HepG2 (cell line): ENCODE measurements at regions not wholly inside any gene's neighbourhood (a gene's known extent, or its start where the extent isn't known, plus 50 kb on each side); places are given as distances from the start of the nearest gene placed in this dataset.

Experiments used
- HOXA7 ChIP-seq: sonication (generic); formaldehyde crosslinking; IDR thresholded peaks from 2 replicates; pipeline ENCODE4 v1.8.1; 2022; ENCODE audit warnings: mild to moderate bottlenecking, missing genetic modification reagents, moderate library complexity
- KMT2B ChIP-seq: IDR thresholded peaks from 2 replicates; pipeline ENCODE4 v1.6.1; 2016; ENCODE audit warnings: missing genetic modification reagents, missing compliant biosample characterization
- MBD4 ChIP-seq: IDR thresholded peaks from 2 replicates; pipeline ENCODE4 v1.6.1; 2012; ENCODE audit warnings: low read length, inconsistent platforms, borderline replicate concordance
- PITX1 ChIP-seq: sonication (generic); formaldehyde crosslinking; IDR thresholded peaks from 2 replicates; pipeline ENCODE4 v1.5.1; 2020; ENCODE audit warnings: mild to moderate bottlenecking, missing genetic modification reagents
- RARG ChIP-seq: sonication (generic); formaldehyde crosslinking; IDR thresholded peaks from 2 replicates; pipeline ENCODE4 v1.4.0; 2020; ENCODE audit warnings: low read depth, mild to moderate bottlenecking, missing genetic modification reagents
- SP2 ChIP-seq: sonication (generic); formaldehyde crosslinking; IDR thresholded peaks from 2 replicates; pipeline ENCODE4 v1.5.1; 2020; ENCODE audit warnings: mild to moderate bottlenecking, missing genetic modification reagents
- ZMAT3 ChIP-seq: sonication (generic); formaldehyde crosslinking; conservative IDR thresholded peaks from 2 replicates; pipeline ENCODE4 v1.7.0; 2021; ENCODE audit warnings: missing genetic modification reagents
- ZNF615 ChIP-seq: sonication (generic); formaldehyde crosslinking; IDR thresholded peaks from 2 replicates; pipeline ENCODE4 v1.5.0; 2020; ENCODE audit warnings: mild to moderate bottlenecking, missing genetic modification reagents, borderline replicate concordance
- ZSCAN22 ChIP-seq: sonication (generic); formaldehyde crosslinking; IDR thresholded peaks from 2 replicates; pipeline ENCODE4 v1.4.0; 2020; ENCODE audit warnings: mild to moderate bottlenecking, missing genetic modification reagents
- TF ChIP-seq, protein P1 (sequence below): sonication (generic); formaldehyde crosslinking; IDR thresholded peaks from 2 replicates; pipeline ENCODE4 v1.5.0; 2020; ENCODE audit warnings: mild to moderate bottlenecking, missing genetic modification reagents
- TF ChIP-seq, protein P2 (sequence below): sonication (generic); formaldehyde crosslinking; IDR thresholded peaks from 2 replicates; pipeline ENCODE4 v1.4.0; 2020; ENCODE audit warnings: missing genetic modification reagents, low read depth, mild to moderate bottlenecking, borderline replicate concordance
- TF ChIP-seq, protein P3 (sequence below): IDR thresholded peaks from 2 replicates; pipeline ENCODE4 v1.6.1; 2016; ENCODE audit warnings: low read depth, borderline replicate concordance
- TF ChIP-seq, protein P4 (sequence below): sonication (generic); formaldehyde crosslinking; IDR thresholded peaks from 2 replicates; pipeline ENCODE4 v1.8.0; 2022; ENCODE audit warnings: mild to moderate bottlenecking, missing genetic modification reagents, borderline replicate concordance
- TF ChIP-seq, protein P5 (sequence below): sonication (generic); formaldehyde crosslinking; IDR thresholded peaks from 2 replicates; pipeline ENCODE4 v1.4.0; 2020; ENCODE audit warnings: missing genetic modification reagents
- TF ChIP-seq, protein P6 (sequence below): sonication (generic); formaldehyde crosslinking; IDR thresholded peaks from 2 replicates; pipeline ENCODE4 v1.4.0; 2020; ENCODE audit warnings: missing genetic modification reagents

DNA sequence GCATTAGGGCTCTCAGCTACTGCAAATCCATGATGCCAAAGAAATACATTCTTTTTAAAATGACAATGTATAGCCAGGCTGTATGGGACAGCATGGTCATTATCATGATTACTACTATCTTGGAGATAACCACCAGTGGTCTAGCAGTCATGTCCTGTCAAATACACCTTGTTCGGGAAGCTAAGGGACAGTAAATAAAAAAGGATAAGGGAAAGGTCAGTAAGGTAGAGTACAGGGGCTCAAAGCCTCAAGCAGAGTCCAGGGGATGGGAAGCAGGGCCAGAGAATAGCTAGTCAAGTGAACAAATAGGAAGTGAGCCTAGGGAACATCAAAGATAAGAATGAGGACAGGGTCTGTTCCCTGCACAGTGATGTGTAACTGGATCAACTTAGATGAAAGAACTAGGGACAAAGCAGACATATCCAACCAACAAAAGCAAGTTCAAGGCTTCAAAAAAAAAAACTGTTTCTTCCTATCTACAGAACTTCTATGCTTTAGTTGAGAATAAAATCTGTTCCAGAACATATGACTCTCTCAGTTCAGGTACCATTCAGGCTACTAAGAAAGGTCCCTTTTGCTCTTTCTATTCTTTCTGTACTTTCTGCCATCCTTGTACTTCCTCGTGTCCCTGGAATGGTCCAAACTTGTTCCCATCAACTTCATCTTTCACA, 62.9 kb upstream of the EHBP1 start (continued):
- TF ChIP-seq, protein P1, sequence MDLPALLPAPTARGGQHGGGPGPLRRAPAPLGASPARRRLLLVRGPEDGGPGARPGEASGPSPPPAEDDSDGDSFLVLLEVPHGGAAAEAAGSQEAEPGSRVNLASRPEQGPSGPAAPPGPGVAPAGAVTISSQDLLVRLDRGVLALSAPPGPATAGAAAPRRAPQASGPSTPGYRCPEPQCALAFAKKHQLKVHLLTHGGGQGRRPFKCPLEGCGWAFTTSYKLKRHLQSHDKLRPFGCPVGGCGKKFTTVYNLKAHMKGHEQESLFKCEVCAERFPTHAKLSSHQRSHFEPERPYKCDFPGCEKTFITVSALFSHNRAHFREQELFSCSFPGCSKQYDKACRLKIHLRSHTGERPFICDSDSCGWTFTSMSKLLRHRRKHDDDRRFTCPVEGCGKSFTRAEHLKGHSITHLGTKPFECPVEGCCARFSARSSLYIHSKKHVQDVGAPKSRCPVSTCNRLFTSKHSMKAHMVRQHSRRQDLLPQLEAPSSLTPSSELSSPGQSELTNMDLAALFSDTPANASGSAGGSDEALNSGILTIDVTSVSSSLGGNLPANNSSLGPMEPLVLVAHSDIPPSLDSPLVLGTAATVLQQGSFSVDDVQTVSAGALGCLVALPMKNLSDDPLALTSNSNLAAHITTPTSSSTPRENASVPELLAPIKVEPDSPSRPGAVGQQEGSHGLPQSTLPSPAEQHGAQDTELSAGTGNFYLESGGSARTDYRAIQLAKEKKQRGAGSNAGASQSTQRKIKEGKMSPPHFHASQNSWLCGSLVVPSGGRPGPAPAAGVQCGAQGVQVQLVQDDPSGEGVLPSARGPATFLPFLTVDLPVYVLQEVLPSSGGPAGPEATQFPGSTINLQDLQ (CRISPR knock-in tag) = peak; percentile 45; the same call in 1 of the 2 replicates
- TF ChIP-seq, protein P2, sequence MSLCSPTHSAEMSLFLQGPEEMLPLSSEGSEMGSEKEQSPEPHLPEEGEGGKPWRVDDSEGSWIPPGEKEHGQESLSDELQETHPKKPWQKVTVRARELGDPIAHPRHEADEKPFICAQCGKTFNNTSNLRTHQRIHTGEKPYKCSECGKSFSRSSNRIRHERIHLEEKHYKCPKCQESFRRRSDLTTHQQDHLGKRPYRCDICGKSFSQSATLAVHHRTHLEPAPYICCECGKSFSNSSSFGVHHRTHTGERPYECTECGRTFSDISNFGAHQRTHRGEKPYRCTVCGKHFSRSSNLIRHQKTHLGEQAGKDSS (CRISPR knock-in tag) = peak; percentile 83
- TF ChIP-seq HOXA7 (CRISPR knock-in tag) (no peak), PITX1 (CRISPR knock-in tag) (peak; percentile 90), SP2 (CRISPR knock-in tag) (no peak), ZSCAN22 (0 out of 2 replicates have a peak, but pooled peaks have one; percentile 64), RARG (peak; percentile 67; the same call in 1 of the 2 replicates), ZMAT3 (peak; percentile 86; the same call in 1 of the 2 replicates), MBD4 (peak; percentile 90; the same call in 1 of the 2 replicates), KMT2B (CRISPR knock-in tag) (no peak), ZNF615 (CRISPR knock-in tag) (no peak)
- TF ChIP-seq, protein P3, sequence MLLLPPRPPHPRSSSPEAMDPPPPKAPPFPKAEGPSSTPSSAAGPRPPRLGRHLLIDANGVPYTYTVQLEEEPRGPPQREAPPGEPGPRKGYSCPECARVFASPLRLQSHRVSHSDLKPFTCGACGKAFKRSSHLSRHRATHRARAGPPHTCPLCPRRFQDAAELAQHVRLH (CRISPR knock-in tag) = peak; percentile 58; the same call in 1 of the 2 replicates
- TF ChIP-seq, protein P4, sequence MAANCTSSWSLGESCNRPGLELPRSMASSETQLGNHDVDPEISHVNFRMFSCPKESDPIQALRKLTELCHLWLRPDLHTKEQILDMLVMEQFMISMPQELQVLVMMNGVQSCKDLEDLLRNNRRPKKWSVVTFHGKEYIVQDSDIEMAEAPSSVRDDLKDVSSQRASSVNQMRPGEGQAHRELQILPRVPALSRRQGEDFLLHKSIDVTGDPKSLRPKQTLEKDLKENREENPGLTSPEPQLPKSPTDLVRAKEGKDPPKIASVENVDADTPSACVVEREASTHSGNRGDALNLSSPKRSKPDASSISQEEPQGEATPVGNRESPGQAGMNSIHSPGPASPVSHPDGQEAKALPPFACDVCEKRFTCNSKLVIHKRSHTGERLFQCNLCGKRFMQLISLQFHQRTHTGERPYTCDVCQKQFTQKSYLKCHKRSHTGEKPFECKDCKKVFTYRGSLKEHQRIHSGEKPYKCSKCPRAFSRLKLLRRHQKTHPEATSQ (CRISPR knock-in tag) = peak; percentile 69; the same call in 1 of the 2 replicates
- TF ChIP-seq, protein P5, sequence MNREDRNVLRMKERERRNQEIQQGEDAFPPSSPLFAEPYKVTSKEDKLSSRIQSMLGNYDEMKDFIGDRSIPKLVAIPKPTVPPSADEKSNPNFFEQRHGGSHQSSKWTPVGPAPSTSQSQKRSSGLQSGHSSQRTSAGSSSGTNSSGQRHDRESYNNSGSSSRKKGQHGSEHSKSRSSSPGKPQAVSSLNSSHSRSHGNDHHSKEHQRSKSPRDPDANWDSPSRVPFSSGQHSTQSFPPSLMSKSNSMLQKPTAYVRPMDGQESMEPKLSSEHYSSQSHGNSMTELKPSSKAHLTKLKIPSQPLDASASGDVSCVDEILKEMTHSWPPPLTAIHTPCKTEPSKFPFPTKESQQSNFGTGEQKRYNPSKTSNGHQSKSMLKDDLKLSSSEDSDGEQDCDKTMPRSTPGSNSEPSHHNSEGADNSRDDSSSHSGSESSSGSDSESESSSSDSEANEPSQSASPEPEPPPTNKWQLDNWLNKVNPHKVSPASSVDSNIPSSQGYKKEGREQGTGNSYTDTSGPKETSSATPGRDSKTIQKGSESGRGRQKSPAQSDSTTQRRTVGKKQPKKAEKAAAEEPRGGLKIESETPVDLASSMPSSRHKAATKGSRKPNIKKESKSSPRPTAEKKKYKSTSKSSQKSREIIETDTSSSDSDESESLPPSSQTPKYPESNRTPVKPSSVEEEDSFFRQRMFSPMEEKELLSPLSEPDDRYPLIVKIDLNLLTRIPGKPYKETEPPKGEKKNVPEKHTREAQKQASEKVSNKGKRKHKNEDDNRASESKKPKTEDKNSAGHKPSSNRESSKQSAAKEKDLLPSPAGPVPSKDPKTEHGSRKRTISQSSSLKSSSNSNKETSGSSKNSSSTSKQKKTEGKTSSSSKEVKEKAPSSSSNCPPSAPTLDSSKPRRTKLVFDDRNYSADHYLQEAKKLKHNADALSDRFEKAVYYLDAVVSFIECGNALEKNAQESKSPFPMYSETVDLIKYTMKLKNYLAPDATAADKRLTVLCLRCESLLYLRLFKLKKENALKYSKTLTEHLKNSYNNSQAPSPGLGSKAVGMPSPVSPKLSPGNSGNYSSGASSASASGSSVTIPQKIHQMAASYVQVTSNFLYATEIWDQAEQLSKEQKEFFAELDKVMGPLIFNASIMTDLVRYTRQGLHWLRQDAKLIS (CRISPR knock-in tag) = 0 out of 2 replicates have a peak, but pooled peaks have one; percentile 9
- TF ChIP-seq, protein P6, sequence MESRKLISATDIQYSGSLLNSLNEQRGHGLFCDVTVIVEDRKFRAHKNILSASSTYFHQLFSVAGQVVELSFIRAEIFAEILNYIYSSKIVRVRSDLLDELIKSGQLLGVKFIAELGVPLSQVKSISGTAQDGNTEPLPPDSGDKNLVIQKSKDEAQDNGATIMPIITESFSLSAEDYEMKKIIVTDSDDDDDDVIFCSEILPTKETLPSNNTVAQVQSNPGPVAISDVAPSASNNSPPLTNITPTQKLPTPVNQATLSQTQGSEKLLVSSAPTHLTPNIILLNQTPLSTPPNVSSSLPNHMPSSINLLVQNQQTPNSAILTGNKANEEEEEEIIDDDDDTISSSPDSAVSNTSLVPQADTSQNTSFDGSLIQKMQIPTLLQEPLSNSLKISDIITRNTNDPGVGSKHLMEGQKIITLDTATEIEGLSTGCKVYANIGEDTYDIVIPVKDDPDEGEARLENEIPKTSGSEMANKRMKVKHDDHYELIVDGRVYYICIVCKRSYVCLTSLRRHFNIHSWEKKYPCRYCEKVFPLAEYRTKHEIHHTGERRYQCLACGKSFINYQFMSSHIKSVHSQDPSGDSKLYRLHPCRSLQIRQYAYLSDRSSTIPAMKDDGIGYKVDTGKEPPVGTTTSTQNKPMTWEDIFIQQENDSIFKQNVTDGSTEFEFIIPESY = peak; percentile 63; the same call in 1 of the 2 replicates
